Ascending aorta (tissue), 2 donors: ENCODE measurements at regions not wholly inside any gene's neighbourhood (a gene's known extent, or its start where the extent isn't known, plus 50 kb on each side); places are given as distances from the start of the nearest gene placed in this dataset.

Experiments used
- DNase-seq, 2 donors: peaks; one replicate each; pipeline ENCODE4 v3.0.0-alpha.2; 2019; ENCODE audit warnings: low spot score in 2 of 2
- H3K27ac ChIP-seq, 2 donors: fragments of 200-600 bp; sonication (generic); one replicate each; pipeline ENCODE4 v1.5.1; 2016 to 2017; ENCODE audit warnings: mild to moderate bottlenecking in 1 of 2
- H3K27me3 ChIP-seq: fragments of 200-600 bp; sonication (generic); one replicate; pipeline ENCODE4 v1.5.1; 2017
- H3K36me3 ChIP-seq, 2 donors: fragments of 200-600 bp; sonication (generic); one replicate each; pipeline ENCODE4 v1.5.1; 2016
- H3K4me1 ChIP-seq, 2 donors: fragments of 200-600 bp; sonication (generic); one replicate each; pipeline ENCODE4 v1.5.1; 2016 to 2017; ENCODE audit warnings: mild to moderate bottlenecking in 1 of 2
- H3K4me3 ChIP-seq, 2 donors: fragments of 200-600 bp; sonication (generic); one replicate each; pipeline ENCODE4 v1.5.1; 2016 to 2017; ENCODE audit warnings: mild to moderate bottlenecking in 1 of 2
- H3K9me3 ChIP-seq, 2 donors: fragments of 200-600 bp; sonication (generic); one replicate each; pipeline ENCODE4 v1.5.1; 2016
- CTCF ChIP-seq, 3 experiments: fragments of 200-600 bp in 2 of 3; fragments of 450-650 bp in 1 of 3; sonication (generic) in 2 of 3; IDR thresholded peaks; one replicate each; pipeline ENCODE4 v1.5.1; 2016 to 2019; ENCODE audit warnings: antibody characterized with exemption in 3 of 3, mild to moderate bottlenecking in 1 of 3, moderate library complexity in 1 of 3
- intact Hi-C: fragments of 100-400 bp; cut with DNase I; formaldehyde crosslinking; loops from one replicate; pipeline ENCODE4 v1.15.1; 2023

- no peak for DNase-seq
- Histone ChIP-seq H3K36me3 (no peaks in the 10 kb centered on the region), H3K4me1 (no peaks in the 10 kb centered on the region), H3K4me3 (no peak overlapping the region), H3K27ac (no peak overlapping the region), H3K27me3 (no peaks in the 10 kb centered on the region), H3K9me3 (no peaks in the 10 kb centered on the region)
- intact Hi-C loops, result no loop called here
- no peak for TF ChIP-seq CTCF (IDR thresholded peaks at IDR 0.05)
Observed at GRCh38 chr1:217946511-217946910, 315.4 kb downstream of the SPATA17 start.

GRCh38 chr1:217948741-217949140, 317.6 kb downstream of the SPATA17 start:
- TF ChIP-seq CTCF (IDR thresholded peaks at IDR 0.05), result no peak
- no peaks in the 10 kb centered on the region for H3K27me3 ChIP-seq
- no peaks in the 10 kb centered on the region for H3K4me1 ChIP-seq
- no peaks in the 10 kb centered on the region for H3K9me3 ChIP-seq
- no peak for DNase-seq
- no peak overlapping the region for H3K4me3 ChIP-seq
- no peak overlapping the region for H3K27ac ChIP-seq
- intact Hi-C loops, result no loop called here
- no peaks in the 10 kb centered on the region for H3K36me3 ChIP-seq

GRCh38 chr1:217953330-217953729, 322.2 kb downstream of the SPATA17 start:
- Histone ChIP-seq H3K27me3 (no peaks in the 10 kb centered on the region), H3K4me3 (no peak overlapping the region), H3K4me1 (no peaks in the 10 kb centered on the region), H3K9me3 (no peaks in the 10 kb centered on the region), H3K36me3 (no peaks in the 10 kb centered on the region), H3K27ac (no peak overlapping the region)
- no peak for DNase-seq
- TF ChIP-seq CTCF (IDR thresholded peaks at IDR 0.05), result no peak
- intact Hi-C loops, result no loop called here

- Histone ChIP-seq H3K36me3 (no peaks in the 10 kb centered on the region), H3K4me1 (no peaks in the 10 kb centered on the region), H3K4me3 (no peak overlapping the region), H3K27me3 (no peaks in the 10 kb centered on the region), H3K9me3 (no peaks in the 10 kb centered on the region), H3K27ac (no peak overlapping the region)
- no peak for TF ChIP-seq CTCF (IDR thresholded peaks at IDR 0.05)
- intact Hi-C loops, result no loop called here
- no peak for DNase-seq
Observed at GRCh38 chr1:217953922-217954321, 322.8 kb downstream of the SPATA17 start.

- TF ChIP-seq CTCF (IDR thresholded peaks at IDR 0.05), result no peak
- no peaks in the 10 kb centered on the region for H3K27me3 ChIP-seq
- no peak overlapping the region for H3K4me3 ChIP-seq
- H3K9me3 ChIP-seq, result no peaks in the 10 kb centered on the region
- no peak overlapping the region for H3K27ac ChIP-seq
- no peaks in the 10 kb centered on the region for H3K36me3 ChIP-seq
- no peaks in the 10 kb centered on the region for H3K4me1 ChIP-seq
- no peak for DNase-seq
- intact Hi-C loops, result no loop called here
Observed at GRCh38 chr1:217955723-217956122, 324.6 kb downstream of the SPATA17 start.

GRCh38 chr1:217965156-217965786, 319.8 kb upstream of the RRP15 start:
- no peak for DNase-seq
- no peaks in the 10 kb centered on the region for H3K27me3 ChIP-seq

More at GRCh38 chr1:217965156-217965786, 319.8 kb upstream of the RRP15 start:
- H3K4me1 ChIP-seq, result no peaks in the 10 kb centered on the region
- no peak overlapping the region for H3K27ac ChIP-seq
- no peak for TF ChIP-seq CTCF (IDR thresholded peaks at IDR 0.05)
- intact Hi-C loops, result no loop called here
- no peak overlapping the region for H3K4me3 ChIP-seq
- no peaks in the 10 kb centered on the region for H3K36me3 ChIP-seq
- H3K9me3 ChIP-seq, result no peaks in the 10 kb centered on the region
